K562 (cell line): ENCODE measurements at regions not wholly inside any gene's neighbourhood (a gene's known extent, or its start where the extent isn't known, plus 50 kb on each side); places are given as distances from the start of the nearest gene placed in this dataset.

Experiments used
- ATF1 ChIP-seq, 2 experiments: fragments of 450-650 bp in 1 of 2; IDR thresholded peaks; 2 replicates each; pipeline ENCODE4 v1.6.1; 2016; ENCODE audit warnings: missing compliant biosample characterization in 1 of 2, missing genetic modification characterization in 1 of 2
- ATF2 ChIP-seq: sonication (generic); formaldehyde crosslinking; IDR thresholded peaks from 2 replicates; pipeline ENCODE4 v1.8.1; 2022; ENCODE audit warnings: missing genetic modification reagents
- CCAR2 ChIP-seq: fragments of 200-400 bp; formaldehyde crosslinking; IDR thresholded peaks from 2 replicates; pipeline ENCODE4 v1.6.1; 2017; ENCODE audit warnings: mild to moderate bottlenecking, low read depth, low read length
- COPS2 ChIP-seq: fragments of 450-650 bp; conservative IDR thresholded peaks from 2 replicates; pipeline ENCODE4 v1.6.1; 2016; ENCODE audit warnings: mild to moderate bottlenecking, moderate library complexity
- FOXJ3 ChIP-seq: sonication (generic); formaldehyde crosslinking; IDR thresholded peaks from 2 replicates; pipeline ENCODE4 v1.4.0; 2020; ENCODE audit warnings: mild to moderate bottlenecking, missing genetic modification reagents
- HDAC8 ChIP-seq: fragments of 450-650 bp; IDR thresholded peaks from 2 replicates; pipeline ENCODE4 v1.6.1; 2016; ENCODE audit warnings: mild to moderate bottlenecking, missing genetic modification characterization, moderate library complexity, missing compliant biosample characterization
- HMGN3 ChIP-seq: IDR thresholded peaks from 2 replicates; pipeline ENCODE4 v1.6.1; 2011; ENCODE audit warnings: borderline replicate concordance, low read depth, mild to moderate bottlenecking, mixed read lengths, low read length; ENCODE audit not compliant: insufficient read length; ENCODE audit errors: extremely low read depth
- PHF21A ChIP-seq: fragments of 450-650 bp; IDR thresholded peaks from 2 replicates; pipeline ENCODE4 v1.6.1; 2017; ENCODE audit warnings: low read depth, borderline replicate concordance
- RBM17 ChIP-seq: fragments of 200-400 bp; formaldehyde crosslinking; IDR thresholded peaks from 2 replicates; pipeline ENCODE4 v1.6.1; 2017; ENCODE audit warnings: low read depth, mild to moderate bottlenecking, low read length, borderline replicate concordance
- RREB1 ChIP-seq: fragments of 250-450 bp; sonication (Bioruptor Pico); IDR thresholded peaks from 2 replicates; pipeline ENCODE4 v1.4.0; 2020
- SMAD2 ChIP-seq: fragments of 150-350 bp; IDR thresholded peaks from 2 replicates; pipeline ENCODE4 v1.6.1; 2014; ENCODE audit warnings: low read depth, mild to moderate bottlenecking, low read length
- TBP ChIP-seq: optimal IDR thresholded peaks from 2 replicates; pipeline ENCODE3; 2011; ENCODE audit warnings: low read depth, low read length, improper control_type of control experiment
- ZC3H11A ChIP-seq: IDR thresholded peaks from 2 replicates; pipeline ENCODE4 v1.6.1; 2012; ENCODE audit warnings: low read depth, low read length, improper control_type of control experiment
- ZNF184 ChIP-seq: sonication (generic); formaldehyde crosslinking; IDR thresholded peaks from 2 replicates; pipeline ENCODE4 v1.5.0; 2020; ENCODE audit warnings: missing genetic modification reagents
- ZNF398 ChIP-seq: fragments of 250-450 bp; sonication (Bioruptor Pico); IDR thresholded peaks from 2 replicates; pipeline ENCODE4 v1.8.0; 2021; ENCODE audit warnings: moderate library complexity, mild to moderate bottlenecking, inconsistent platforms
- ZNF655 ChIP-seq: fragments of 250-450 bp; sonication (Bioruptor Pico); IDR thresholded peaks from 2 replicates; pipeline ENCODE4 v1.5.0; 2021
- ZNF76 ChIP-seq: fragments of 250-450 bp; sonication (Bioruptor Pico); IDR thresholded peaks from 2 replicates; pipeline ENCODE4 v1.4.0; 2020; ENCODE audit warnings: mild to moderate bottlenecking, moderate library complexity, borderline replicate concordance
- ZSCAN32 ChIP-seq: fragments of 450-650 bp; formaldehyde crosslinking; IDR thresholded peaks from 2 replicates; pipeline ENCODE4 v1.4.0; 2020; ENCODE audit warnings: mild to moderate bottlenecking, moderate library complexity

GRCh38 chr2:64854773-64855237 lies 134.4 kb upstream of the SLC1A4 start (continued):
- TF ChIP-seq HMGN3 (no peak), PHF21A (no peak), ZNF398 (CRISPR knock-in tag) (no peak), COPS2 (no peak), RREB1 (0 out of 2 replicates have a peak, but pooled peaks have one; percentile 54), ZSCAN32 (no peak), ZNF184 (CRISPR knock-in tag) (no peak), ZNF655 (CRISPR knock-in tag) (no peak), CCAR2 (no peak), HDAC8 (tag) (no peak), ZNF76 (CRISPR knock-in tag) (0 out of 2 replicates have a peak, but pooled peaks have one; percentile 39), SMAD2 (no peak), TBP (no peak), ZC3H11A (no peak), FOXJ3 (CRISPR knock-in tag) (no peak), ATF1 (CRISPR knock-in tag; IDR thresholded peaks at IDR 0.05) (no peak), ATF1 (tag; IDR thresholded peaks at IDR 0.05) (peak; percentile 59), ATF2 (CRISPR knock-in tag) (no peak), RBM17 (no peak)
